K562 (cell line): ENCODE measurements at regions not wholly inside any gene's neighbourhood (a gene's known extent, or its start where the extent isn't known, plus 50 kb on each side); places are given as distances from the start of the nearest gene placed in this dataset.

ENCODE experiments used
- CTCF ChIP-seq, 3 experiments: IDR thresholded peaks in 2 of 3; conservative IDR thresholded peaks in 1 of 3; 2 replicates each; pipeline ENCODE4 v1.5.1; 2011 to 2012; ENCODE audit warnings: low read length in 3 of 3, mild to moderate bottlenecking in 3 of 3, control low read depth in 2 of 3, improper control_type of control experiment in 1 of 3, inconsistent platforms in 1 of 3, low read depth in 1 of 3, mixed read lengths in 1 of 3, moderate library complexity in 1 of 3; ENCODE audit not compliant: insufficient read depth in 2 of 3
- E4F1 ChIP-seq: fragments of 250-450 bp; sonication (Bioruptor Pico); IDR thresholded peaks from 2 replicates; pipeline ENCODE4 v1.5.0; 2021; ENCODE audit warnings: mild to moderate bottlenecking, borderline replicate concordance
- GTF2E2 ChIP-seq: fragments of 200-800 bp; sonication (Bioruptor generic); IDR thresholded peaks from 2 replicates; pipeline ENCODE4 v1.6.1; 2016; ENCODE audit warnings: missing genetic modification characterization, missing compliant biosample characterization
- HMG20A ChIP-seq: fragments of 450-650 bp; formaldehyde crosslinking; conservative IDR thresholded peaks from 2 replicates; pipeline ENCODE4 v1.4.0; 2020; ENCODE audit warnings: mild to moderate bottlenecking, mixed read lengths
- HNRNPK ChIP-seq: fragments of 200-400 bp; formaldehyde crosslinking; IDR thresholded peaks from one replicate; pipeline ENCODE4 v1.6.1; 2018; ENCODE audit warnings: mild to moderate bottlenecking, low read depth, low read length; ENCODE audit not compliant: poor library complexity, severe bottlenecking
- HNRNPUL1 ChIP-seq: fragments of 200-400 bp; formaldehyde crosslinking; IDR thresholded peaks from 2 replicates; pipeline ENCODE4 v1.6.1; 2017; ENCODE audit warnings: low read length
- MYC ChIP-seq, 2 experiments: fragments of 250-450 bp in 1 of 2; sonication (Bioruptor Pico) in 1 of 2; IDR thresholded peaks; 2 replicates each; pipeline versions ENCODE4 v1.5.1 to v1.6.1; 2012 to 2021; ENCODE audit warnings: low read depth in 2 of 2, borderline replicate concordance in 1 of 2, improper control_type of control experiment in 1 of 2, low read length in 1 of 2, mild to moderate bottlenecking in 1 of 2, moderate library complexity in 1 of 2
- MYNN ChIP-seq, 2 experiments: sonication (generic); formaldehyde crosslinking in 1 of 2; IDR thresholded peaks; 2 replicates each; pipeline versions ENCODE4 v1.5.0 to v1.6.1; 2016 to 2020; ENCODE audit warnings: antibody characterized with exemption in 1 of 2, missing genetic modification reagents in 1 of 2
- NUFIP1 ChIP-seq: fragments of 450-650 bp; IDR thresholded peaks from 2 replicates; pipeline ENCODE4 v1.6.1; 2018; ENCODE audit not compliant: partially characterized antibody
- POLR2A ChIP-seq: fragments of 450-650 bp; conservative IDR thresholded peaks from 2 replicates; pipeline ENCODE4 v1.6.1; 2016
- RBBP5 ChIP-seq: fragments of 200-600 bp; sonication (generic); IDR thresholded peaks from 2 replicates; pipeline ENCODE4 v1.6.1; 2012; ENCODE audit warnings: borderline replicate concordance, mild to moderate bottlenecking, low read length, control low read depth, inconsistent platforms; ENCODE audit not compliant: insufficient read depth, poor library complexity, severe bottlenecking
- WHSC1 ChIP-seq: IDR thresholded peaks from one replicate; pipeline ENCODE4 v1.6.1; 2012; ENCODE audit warnings: low read length, control low read depth, inconsistent platforms
- ZNF24 ChIP-seq: fragments of 450-650 bp; IDR thresholded peaks from 2 replicates; pipeline ENCODE4 v1.6.1; 2016
- ZNF518B ChIP-seq: fragments of 250-450 bp; sonication (Bioruptor Pico); IDR thresholded peaks from 2 replicates; pipeline ENCODE4 v1.5.0; 2021; ENCODE audit warnings: mild to moderate bottlenecking, moderate library complexity

GRCh38 chr5:68026092-68026885 lies 189.3 kb upstream of the PIK3R1 start:
- TF ChIP-seq MYNN (IDR thresholded peaks at IDR 0.05) (no peak), MYNN (CRISPR knock-in tag; IDR thresholded peaks at IDR 0.05) (no peak), E4F1 (CRISPR knock-in tag) (no peak), RBBP5 (no peak), HNRNPK (no peak), WHSC1 (no peak), POLR2A (no peak), NUFIP1 (no peak), CTCF (IDR thresholded peaks at IDR 0.05 in 2 of 3, conservative IDR thresholded peaks at IDR 0.05 in 1 of 3; ENCODE audit: insufficient read depth in 2 of 3, low read depth in 1 of 3, low read length in 3 of 3) (no peak), GTF2E2 (tag) (no peak), ZNF518B (CRISPR knock-in tag) (no peak), HMG20A (no peak), HNRNPUL1 (no peak), MYC (IDR thresholded peaks at IDR 0.05; ENCODE audit: low read depth, low read length) (no peak), MYC (CRISPR knock-in tag; IDR thresholded peaks at IDR 0.05; ENCODE audit: borderline replicate concordance, low read depth) (no peak), ZNF24 (no peak)
